ACC112 (cell line): ENCODE measurements at regions not wholly inside any gene's neighbourhood (a gene's known extent, or its start where the extent isn't known, plus 50 kb on each side); places are given as distances from the start of the nearest gene placed in this dataset.

Experiments
- H2AFZ ChIP-seq: fragments of 200-600 bp; sonication (generic); one replicate; pipeline ENCODE4 v1.6.0; 2017; ENCODE audit warnings: antibody characterized with exemption, low read length; ENCODE audit not compliant: unreplicated experiment
- H3K27ac ChIP-seq: fragments of 200-600 bp; sonication (generic); 2 replicates; pipeline ENCODE4 v1.5.1; 2014; ENCODE audit warnings: low read depth, mild to moderate bottlenecking, antibody characterized with exemption, low read length, moderate library complexity
- H3K27me3 ChIP-seq: fragments of 200-600 bp; sonication (generic); 2 replicates; pipeline ENCODE4 v1.6.1; 2014; ENCODE audit warnings: mild to moderate bottlenecking, antibody characterized with exemption, low read length, moderate library complexity, mixed read lengths; ENCODE audit not compliant: insufficient read depth
- H3K36me3 ChIP-seq: fragments of 200-600 bp; sonication (generic); 2 replicates; pipeline ENCODE4 v1.6.1; 2016; ENCODE audit warnings: mild to moderate bottlenecking, antibody characterized with exemption, low read length, moderate library complexity, mixed read lengths; ENCODE audit not compliant: insufficient read depth
- H3K4me1 ChIP-seq: fragments of 200-600 bp; sonication (generic); one replicate; pipeline ENCODE4 v1.6.1; 2016; ENCODE audit warnings: low read length, mixed read lengths; ENCODE audit not compliant: insufficient read depth, unreplicated experiment, control insufficient read depth
- H3K4me3 ChIP-seq: fragments of 200-600 bp; sonication (generic); 2 replicates; pipeline ENCODE4 v1.5.1; 2014; ENCODE audit warnings: mild to moderate bottlenecking, low read depth, low read length
- H3K79me2 ChIP-seq: fragments of 200-600 bp; sonication (generic); one replicate; pipeline ENCODE4 v1.6.0; 2016; ENCODE audit warnings: low read length; ENCODE audit not compliant: control insufficient read depth, unreplicated experiment, insufficient read depth

DNA sequence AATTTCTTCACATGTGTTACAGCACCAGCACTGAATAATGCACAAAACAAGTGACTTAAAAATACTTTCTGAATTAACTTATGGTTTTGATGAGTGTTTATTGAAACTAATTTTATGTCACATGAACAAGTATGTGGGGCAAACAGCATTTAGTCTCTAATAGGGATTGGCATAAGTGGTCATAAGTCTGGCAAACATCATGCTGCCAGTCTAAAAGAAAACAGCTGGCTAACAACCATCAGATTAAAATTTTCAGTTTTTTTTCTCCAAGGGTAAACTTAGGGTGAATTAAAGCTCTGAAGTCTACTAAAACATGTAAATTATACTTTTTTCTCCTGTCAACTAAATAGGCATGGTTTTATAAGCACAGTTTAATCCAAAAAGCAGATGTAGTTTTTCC is 1014.2 kb downstream of the FAT4 start:
- Histone ChIP-seq H3K27ac (no peak overlapping the region), H3K36me3 (no peaks in the 10 kb centered on the region), H2AFZ (no peak overlapping the region), H3K79me2 (no peaks in the 10 kb centered on the region), H3K4me3 (no peak overlapping the region), H3K4me1 (no peaks in the 10 kb centered on the region), H3K27me3 (no peaks in the 10 kb centered on the region)

DNA sequence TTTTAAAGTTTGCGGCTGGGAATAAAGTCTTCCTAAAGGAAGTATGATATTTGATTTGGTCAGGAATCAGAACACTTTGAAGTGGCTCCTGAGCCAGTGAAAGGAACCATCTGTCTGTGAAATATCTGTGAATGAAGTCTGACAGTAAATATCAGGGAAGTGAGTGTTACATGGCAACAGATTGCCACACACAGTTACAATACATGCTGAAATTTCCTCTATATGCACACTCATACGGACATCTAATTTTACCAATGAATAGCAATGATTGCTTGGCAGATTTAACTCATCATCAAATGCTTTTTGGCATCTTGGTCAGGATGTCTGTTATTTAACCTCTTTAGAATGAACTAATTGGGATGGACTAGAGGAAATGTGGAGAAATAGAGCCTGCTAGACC is 1023.8 kb downstream of the FAT4 start:
- no peak overlapping the region for H3K4me3 ChIP-seq
- H2AFZ ChIP-seq = no peak overlapping the region
- H3K79me2 ChIP-seq = no peaks in the 10 kb centered on the region
- no peaks in the 10 kb centered on the region for H3K36me3 ChIP-seq
- no peaks in the 10 kb centered on the region for H3K4me1 ChIP-seq
- H3K27ac ChIP-seq = no peak overlapping the region
- H3K27me3 ChIP-seq = no peaks in the 10 kb centered on the region

DNA sequence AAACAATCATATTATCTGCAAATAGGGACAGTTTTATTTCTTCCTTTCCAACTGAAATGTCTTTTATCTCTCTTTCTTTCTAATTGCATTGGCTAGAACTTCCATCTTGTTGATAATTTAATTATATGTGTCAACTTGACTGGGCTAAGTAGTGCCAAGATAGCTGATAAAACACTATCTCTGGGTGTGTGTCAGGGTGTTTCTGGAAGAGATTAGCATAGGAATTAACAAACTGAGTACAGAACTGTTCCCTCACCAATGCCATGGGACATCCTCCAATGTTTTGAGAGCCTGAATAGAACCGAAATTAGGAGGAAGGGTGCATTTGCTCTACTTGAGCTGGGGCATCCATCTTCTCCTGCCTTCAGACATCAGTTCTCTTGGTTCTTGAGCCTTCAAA is 1027.2 kb downstream of the FAT4 start:
- H3K4me1 ChIP-seq = no peaks in the 10 kb centered on the region
- no peaks in the 10 kb centered on the region for H3K79me2 ChIP-seq
- no peak overlapping the region for H3K27ac ChIP-seq
- H2AFZ ChIP-seq = no peak overlapping the region
- H3K27me3 ChIP-seq = no peaks in the 10 kb centered on the region
- H3K4me3 ChIP-seq = no peak overlapping the region
- no peaks in the 10 kb centered on the region for H3K36me3 ChIP-seq

DNA sequence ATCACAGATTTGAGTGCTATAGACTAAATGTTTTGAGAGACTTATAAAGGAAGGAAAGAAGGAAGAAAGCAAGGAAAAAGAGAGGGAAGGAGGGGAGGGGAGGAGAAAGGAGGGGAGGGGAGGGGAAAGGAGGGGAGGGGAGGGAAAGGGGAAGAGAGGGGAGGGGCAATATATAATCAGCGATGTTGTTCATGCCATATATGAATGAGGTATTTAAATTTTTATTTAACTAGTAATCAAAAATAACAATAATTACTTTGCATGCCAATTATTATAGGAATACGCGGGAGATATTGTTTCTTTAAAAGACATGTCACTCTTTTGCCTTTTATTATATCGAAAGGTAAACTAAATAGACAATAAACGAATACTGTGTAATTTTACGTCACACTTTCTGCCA is 1029.7 kb downstream of the FAT4 start:
- Histone ChIP-seq H2AFZ (no peak overlapping the region), H3K27me3 (no peaks in the 10 kb centered on the region), H3K27ac (no peak overlapping the region), H3K4me1 (no peaks in the 10 kb centered on the region), H3K36me3 (no peaks in the 10 kb centered on the region), H3K79me2 (no peaks in the 10 kb centered on the region), H3K4me3 (no peak overlapping the region)

DNA sequence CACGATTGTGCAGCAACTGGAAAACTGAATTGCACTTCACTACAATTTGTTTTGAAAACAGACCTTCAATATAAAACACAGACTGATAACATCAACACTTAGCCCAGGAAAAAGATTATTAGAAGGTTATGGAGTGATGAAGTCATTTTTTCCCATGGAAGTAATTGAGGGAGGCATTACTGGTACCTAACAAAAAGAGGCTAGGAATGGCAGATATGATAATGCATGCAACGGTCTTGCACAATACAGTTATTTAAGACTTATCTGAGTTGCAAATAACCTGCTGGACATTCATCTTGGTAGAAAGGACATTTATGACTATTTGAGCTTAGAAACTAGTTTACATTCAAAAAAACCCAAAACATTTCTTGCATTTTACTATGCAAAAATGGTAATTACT is 1031.9 kb downstream of the FAT4 start:
- no peak overlapping the region for H3K27ac ChIP-seq
- H2AFZ ChIP-seq = no peak overlapping the region
- no peaks in the 10 kb centered on the region for H3K4me1 ChIP-seq
- no peaks in the 10 kb centered on the region for H3K36me3 ChIP-seq
- H3K27me3 ChIP-seq = no peaks in the 10 kb centered on the region
- H3K79me2 ChIP-seq = no peaks in the 10 kb centered on the region
- no peak overlapping the region for H3K4me3 ChIP-seq

DNA sequence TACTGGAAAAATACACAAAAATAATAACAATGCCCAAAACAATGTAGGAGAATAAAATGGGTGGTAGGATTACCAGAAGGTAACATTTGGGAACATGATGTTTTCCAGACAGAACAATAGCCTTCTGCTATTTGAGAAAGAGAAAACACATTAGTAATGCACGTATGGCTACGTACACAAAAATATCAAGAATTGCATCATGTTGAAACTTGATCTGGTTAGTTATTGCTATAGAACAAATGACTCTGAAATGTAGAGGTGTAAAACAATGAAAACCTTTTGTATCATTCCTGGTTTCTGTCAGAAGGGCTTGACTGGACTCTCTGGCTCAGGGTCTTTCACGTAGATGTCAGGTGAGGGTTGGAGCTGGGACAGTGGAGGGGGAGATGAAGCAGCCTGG is 1040.0 kb downstream of the FAT4 start:
- no peaks in the 10 kb centered on the region for H3K36me3 ChIP-seq
- H3K79me2 ChIP-seq = no peaks in the 10 kb centered on the region
- H3K4me1 ChIP-seq = peaks cover 3% of the 10 kb centered on the region
- H3K4me3 ChIP-seq = no peak overlapping the region
- H3K27ac ChIP-seq = no peak overlapping the region
- no peak overlapping the region for H2AFZ ChIP-seq
- no peaks in the 10 kb centered on the region for H3K27me3 ChIP-seq

DNA sequence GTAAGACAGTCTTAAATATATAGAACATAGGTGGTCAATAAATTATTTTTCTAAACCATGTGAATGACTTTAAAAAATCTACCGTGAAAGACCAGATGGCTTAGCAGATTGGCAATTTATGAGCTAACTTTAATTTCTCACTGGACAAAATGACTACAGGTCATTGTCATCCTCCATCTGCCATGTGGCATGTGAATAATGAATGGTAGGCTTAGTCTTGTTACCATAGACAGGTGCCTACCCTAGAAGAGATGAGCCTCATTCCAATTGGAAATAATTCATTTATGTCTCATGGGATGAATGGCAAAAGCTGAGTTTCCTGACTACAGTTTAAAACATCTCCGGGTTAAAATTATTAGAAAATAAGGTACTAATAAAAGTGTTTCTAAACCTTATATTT is 1043.3 kb downstream of the FAT4 start:
- H3K27me3 ChIP-seq = no peaks in the 10 kb centered on the region
- peaks cover 3% of the 10 kb centered on the region for H3K4me1 ChIP-seq
- H2AFZ ChIP-seq = no peak overlapping the region
- H3K4me3 ChIP-seq = no peak overlapping the region
- H3K36me3 ChIP-seq = no peaks in the 10 kb centered on the region
- H3K79me2 ChIP-seq = no peaks in the 10 kb centered on the region
- H3K27ac ChIP-seq = no peak overlapping the region

DNA sequence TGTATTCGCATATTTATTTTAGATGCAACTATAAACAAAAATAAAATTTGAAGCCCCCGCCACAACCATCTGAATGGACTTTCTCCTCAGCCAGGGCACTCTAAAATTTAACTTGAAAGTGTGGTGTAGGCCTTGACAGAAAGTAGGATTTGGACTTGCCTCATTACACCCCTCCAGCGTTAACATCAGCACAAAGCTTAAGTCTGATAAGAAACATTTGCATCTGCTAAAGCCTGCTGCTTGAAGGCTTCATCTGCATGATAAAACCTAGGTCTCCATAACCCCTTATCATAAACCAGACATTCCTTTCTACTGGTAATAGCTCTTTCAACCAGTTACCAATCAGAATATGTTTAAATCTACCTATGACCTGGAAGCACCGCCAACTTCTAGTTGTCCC is 1046.5 kb downstream of the FAT4 start:
- H2AFZ ChIP-seq = no peak overlapping the region
- H3K36me3 ChIP-seq = no peaks in the 10 kb centered on the region
- H3K4me1 ChIP-seq = no peaks in the 10 kb centered on the region
- no peaks in the 10 kb centered on the region for H3K79me2 ChIP-seq
- H3K4me3 ChIP-seq = no peak overlapping the region
- H3K27me3 ChIP-seq = no peaks in the 10 kb centered on the region
- H3K27ac ChIP-seq = no peak overlapping the region

DNA sequence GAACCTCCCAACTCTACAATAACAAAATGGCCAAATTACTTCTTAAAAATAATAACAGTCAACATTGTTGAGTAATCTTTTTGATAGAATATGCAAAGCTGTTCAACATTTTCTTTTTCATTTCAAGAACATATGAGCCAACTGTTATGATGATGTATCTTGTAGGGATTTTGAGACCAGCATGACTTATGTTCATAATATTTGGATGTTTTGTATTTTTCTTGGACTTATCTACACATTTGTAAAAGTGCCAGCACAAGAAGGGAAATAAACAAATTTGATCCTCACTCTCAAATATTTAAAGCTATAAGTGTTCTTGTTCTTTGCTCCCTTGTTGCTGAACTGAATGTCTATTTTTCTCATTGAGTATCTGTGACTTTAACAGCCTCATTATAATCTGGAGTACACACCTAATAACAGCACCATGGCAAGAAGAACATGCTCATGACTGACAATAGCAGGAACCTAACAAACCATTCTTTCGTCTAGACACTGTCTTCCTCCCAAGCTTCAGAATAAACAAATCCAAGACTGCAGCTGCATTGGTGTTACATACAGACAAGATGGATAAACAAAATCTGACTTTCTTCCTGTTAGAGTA is 1049.7 kb downstream of the FAT4 start:
- H3K27ac ChIP-seq = no peak overlapping the region
- H3K79me2 ChIP-seq = no peaks in the 10 kb centered on the region
- no peaks in the 10 kb centered on the region for H3K36me3 ChIP-seq
- no peaks in the 10 kb centered on the region for H3K27me3 ChIP-seq
- no peak overlapping the region for H2AFZ ChIP-seq
- H3K4me1 ChIP-seq = no peaks in the 10 kb centered on the region
- H3K4me3 ChIP-seq = no peak overlapping the region

DNA sequence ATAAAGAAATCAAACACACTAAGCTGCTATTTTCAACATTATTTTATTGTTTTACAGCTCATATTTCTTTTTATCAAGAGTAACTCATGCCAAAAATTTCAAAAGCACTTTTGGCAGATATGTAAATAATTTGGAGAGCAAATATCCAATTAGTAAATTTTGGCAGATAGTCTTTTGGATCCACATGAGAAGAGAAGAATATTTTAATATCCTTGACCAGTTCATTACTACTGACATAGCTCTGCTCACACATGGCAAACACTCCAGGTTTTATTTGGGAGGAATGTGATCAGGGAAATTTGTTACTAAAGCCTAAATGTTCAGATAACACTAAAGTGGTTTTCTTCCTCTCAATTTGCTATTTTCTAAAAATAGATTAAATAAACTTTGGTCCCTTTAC is 1054.3 kb downstream of the FAT4 start:
- no peaks in the 10 kb centered on the region for H3K79me2 ChIP-seq
- H3K4me1 ChIP-seq = no peaks in the 10 kb centered on the region
- H2AFZ ChIP-seq = no peak overlapping the region
- no peaks in the 10 kb centered on the region for H3K27me3 ChIP-seq
- H3K36me3 ChIP-seq = no peaks in the 10 kb centered on the region
- no peak overlapping the region for H3K27ac ChIP-seq
- H3K4me3 ChIP-seq = no peak overlapping the region

DNA sequence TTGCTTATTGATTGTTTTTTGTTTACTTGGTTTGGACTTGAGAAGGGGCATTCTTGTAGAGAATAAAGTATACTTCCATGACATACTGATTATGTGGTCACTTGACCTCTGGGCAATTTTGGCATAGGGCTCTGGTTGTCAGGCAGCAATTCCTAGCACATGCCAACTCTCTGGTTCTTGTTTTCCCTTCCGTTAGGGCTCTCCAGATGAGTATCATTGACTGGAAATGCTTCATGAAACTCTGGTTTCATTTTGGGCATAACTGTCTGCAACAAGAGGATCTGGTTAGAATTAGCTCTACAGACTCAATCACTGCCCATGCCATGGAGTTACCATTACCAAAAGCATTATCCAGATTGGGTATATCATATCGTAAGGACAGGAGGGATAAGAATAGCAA is 1057.9 kb downstream of the FAT4 start:
- no peak overlapping the region for H3K27ac ChIP-seq
- H2AFZ ChIP-seq = no peak overlapping the region

More for the DNA sequence above, 1057.9 kb downstream of the FAT4 start:
- Histone ChIP-seq H3K36me3 (no peaks in the 10 kb centered on the region), H3K4me3 (no peak overlapping the region), H3K4me1 (no peaks in the 10 kb centered on the region), H3K79me2 (no peaks in the 10 kb centered on the region), H3K27me3 (no peaks in the 10 kb centered on the region)
